GM21786 (cell line): ENCODE measurements at regions not wholly inside any gene's neighbourhood (a gene's known extent, or its start where the extent isn't known, plus 50 kb on each side); places are given as distances from the start of the nearest gene placed in this dataset.
A peak's percentile ranks its signal among the peaks of the same experiment; 100 is the strongest.

Source experiments
- ATAC-seq: cut with Tn5 transposase; IDR thresholded peaks from one replicate; pipeline ENCODE4 v1.9.1; 2021; ENCODE audit not compliant: unreplicated experiment

- ATAC-seq = no peak
Observed at GRCh38 chr6:77979204-77979603, 326.4 kb downstream of the MEI4 start.

- peak; percentile 86 for ATAC-seq
Observed at GRCh38 chr6:77986380-77987034, 333.7 kb downstream of the MEI4 start.

- peak; percentile 30 for ATAC-seq
Observed at GRCh38 chr6:77987035-77987384, 334.2 kb downstream of the MEI4 start.

DNA sequence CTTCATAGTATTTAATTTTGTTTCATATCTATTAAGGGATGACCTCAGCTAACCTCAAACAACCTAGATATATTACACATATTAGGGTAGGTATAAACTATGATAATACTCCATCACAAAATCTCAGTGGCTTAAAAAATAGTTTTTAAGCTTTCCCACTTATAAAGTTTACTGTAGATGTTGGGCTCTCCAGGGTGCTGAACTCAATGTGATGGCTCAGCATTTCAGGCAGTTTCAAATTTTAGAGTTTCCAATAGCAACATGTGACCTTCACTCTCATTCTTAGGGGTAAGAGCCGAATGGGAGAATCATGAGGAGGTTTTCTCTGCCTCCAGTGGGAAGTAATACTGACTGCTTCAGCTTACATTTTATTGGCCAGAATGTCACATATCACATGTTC, 357.3 kb downstream of the MEI4 start:
- ATAC-seq = no peak

DNA sequence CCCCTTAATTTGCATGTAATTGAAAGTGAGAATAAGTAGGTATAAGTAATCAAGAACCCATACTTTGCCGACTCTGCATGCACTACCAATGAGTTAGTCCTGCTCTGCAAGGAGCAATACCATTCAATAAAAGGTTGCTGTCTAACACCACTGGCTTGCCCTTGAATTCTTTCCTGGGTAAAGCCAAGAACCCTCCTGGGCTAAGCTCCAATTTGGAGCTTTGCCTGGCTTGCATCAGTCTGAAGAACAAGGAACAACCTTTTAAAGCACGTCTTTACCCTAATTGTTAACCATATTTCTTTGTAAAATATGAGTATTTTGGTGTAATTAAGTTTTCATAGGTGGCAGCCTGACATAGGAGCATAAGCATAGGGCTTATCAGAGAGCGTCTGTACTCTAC, 367.7 kb downstream of the MEI4 start:
- no peak for ATAC-seq

- no peak for ATAC-seq
Observed at GRCh38 chr6:78025502-78025901, 372.7 kb downstream of the MEI4 start.

DNA sequence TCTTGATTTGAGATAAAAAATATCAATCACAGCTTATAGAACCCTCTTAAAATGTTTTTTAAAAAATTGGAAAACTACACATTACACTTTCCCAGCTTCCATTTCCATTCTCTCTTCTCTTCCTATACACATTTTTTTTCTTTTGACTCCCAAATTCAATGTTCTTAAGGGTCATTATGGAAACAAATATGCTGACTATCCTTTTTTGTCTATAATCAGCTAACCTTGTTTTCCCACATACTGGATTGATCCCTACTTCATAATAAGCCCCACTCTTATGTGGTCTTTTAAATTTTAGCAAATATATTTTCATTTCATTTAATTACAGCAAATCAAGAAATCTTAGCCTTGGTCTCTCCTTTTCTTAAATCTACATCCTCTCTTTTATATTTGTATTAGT, 378.4 kb downstream of the MEI4 start:
- no peak for ATAC-seq

DNA sequence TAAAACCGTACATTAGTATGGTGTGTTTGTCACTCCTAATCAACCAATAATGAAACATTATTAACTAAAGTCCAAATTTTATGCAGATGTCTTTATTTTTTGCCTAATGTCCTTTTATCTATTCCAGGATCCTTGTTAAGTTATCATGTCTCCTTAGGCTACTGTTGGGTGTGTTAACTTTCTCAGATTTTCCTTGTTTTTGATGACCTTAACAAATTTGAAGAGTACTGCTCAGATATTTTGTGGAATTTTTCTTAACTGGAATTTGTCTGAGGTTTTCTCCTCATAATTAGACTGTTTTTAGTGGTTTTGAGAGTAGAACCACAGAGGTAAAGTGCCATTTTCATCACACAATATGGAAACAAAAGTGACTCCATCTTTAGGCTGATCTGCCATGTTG, 406.3 kb downstream of the MEI4 start:
- no peak for ATAC-seq

GRCh38 chr6:78062993-78063392, 410.2 kb downstream of the MEI4 start:
- no peak for ATAC-seq

DNA sequence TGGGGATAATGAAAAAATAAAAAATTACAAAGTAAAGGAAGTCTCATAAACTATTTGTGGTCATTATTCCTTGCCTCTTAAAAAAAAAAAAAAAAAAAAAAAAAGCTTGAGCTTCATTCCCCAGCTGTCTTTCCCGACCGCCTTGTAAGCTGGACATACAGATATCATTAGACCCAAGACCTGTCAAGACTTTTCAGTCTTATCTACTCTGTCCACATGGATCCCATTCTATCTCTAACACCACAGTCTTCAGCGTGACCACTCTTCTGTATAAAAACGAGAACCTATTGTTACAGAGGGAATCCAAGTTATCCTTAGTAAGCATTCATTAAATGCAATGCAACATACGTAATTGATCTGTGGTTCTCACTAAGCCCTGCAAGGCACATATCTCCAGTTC, 423.5 kb downstream of the MEI4 start:
- ATAC-seq = no peak

GRCh38 chr6:78089531-78089930, 436.7 kb downstream of the MEI4 start:
- no peak for ATAC-seq

GRCh38 chr6:78093906-78094305, 441.1 kb downstream of the MEI4 start:
- ATAC-seq = no peak

DNA sequence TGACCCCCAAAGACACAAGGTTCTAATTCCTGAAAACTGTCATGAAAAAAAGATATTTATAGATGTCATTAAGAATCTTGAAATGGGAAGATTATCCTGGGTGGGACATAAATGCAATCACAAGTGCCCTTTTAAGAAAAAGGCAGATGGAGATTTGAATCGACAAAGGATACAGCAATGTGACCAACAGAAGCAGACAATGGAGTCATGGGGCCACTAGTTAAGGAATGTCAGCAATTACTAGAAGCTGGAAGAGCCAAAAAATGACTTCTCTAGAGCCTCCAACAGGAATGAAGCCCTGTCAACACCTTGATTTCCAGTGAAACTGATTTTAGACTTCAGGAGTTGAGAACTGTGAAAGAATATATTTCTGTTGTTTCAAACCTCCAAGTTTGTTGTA, 448.5 kb downstream of the MEI4 start:
- ATAC-seq = no peak

- ATAC-seq = no peak
Observed at GRCh38 chr6:78110641-78111040, 457.8 kb downstream of the MEI4 start.

GRCh38 chr6:78117966-78118365, 465.1 kb downstream of the MEI4 start:
- no peak for ATAC-seq

GRCh38 chr6:78131521-78131920, 478.7 kb downstream of the MEI4 start:
- ATAC-seq = no peak

- ATAC-seq = no peak
Observed at GRCh38 chr6:78132671-78133410, 480.0 kb downstream of the MEI4 start.

DNA sequence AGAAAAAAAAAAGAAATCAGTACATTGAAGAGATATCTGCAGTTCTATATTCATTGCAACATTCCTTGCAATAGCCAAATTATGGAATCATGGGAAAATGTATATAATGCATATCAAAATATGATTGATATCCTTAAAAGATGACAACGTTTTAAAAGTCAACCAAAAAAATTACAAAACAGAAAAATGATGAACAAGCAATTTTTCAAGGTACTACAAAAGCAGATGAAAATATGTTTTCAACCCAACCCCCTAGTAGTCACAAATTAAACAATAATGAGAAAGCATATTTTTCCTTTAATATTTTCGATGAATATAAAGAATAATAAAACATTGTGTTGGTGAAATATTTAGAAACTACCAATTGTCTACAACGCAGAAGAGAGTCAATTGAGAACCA, 497.6 kb downstream of the MEI4 start:
- no peak for ATAC-seq

DNA sequence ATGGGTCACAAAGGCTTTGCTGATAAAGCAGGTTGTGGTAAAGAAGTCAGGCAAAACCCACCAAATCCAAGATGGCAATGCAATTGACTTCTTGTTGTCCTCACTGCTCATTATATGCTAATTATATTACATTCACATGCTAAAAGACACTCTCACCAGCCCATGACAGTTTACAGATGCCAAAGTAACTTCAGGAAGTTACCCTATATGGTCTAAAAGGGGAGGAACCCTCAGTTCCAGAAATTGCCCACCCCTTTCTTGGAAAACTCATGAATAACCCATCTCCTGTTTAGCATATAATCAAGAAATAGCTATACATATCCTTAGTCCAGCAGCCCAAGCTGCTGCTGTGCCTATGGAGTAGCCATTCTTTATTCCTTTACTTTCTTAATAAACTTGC, 501.1 kb downstream of the MEI4 start:
- no peak for ATAC-seq

- ATAC-seq = no peak
Observed at GRCh38 chr6:78157606-78158005, 504.8 kb downstream of the MEI4 start.

- no peak for ATAC-seq
Observed at GRCh38 chr6:78188891-78189290, 536.1 kb downstream of the MEI4 start.

DNA sequence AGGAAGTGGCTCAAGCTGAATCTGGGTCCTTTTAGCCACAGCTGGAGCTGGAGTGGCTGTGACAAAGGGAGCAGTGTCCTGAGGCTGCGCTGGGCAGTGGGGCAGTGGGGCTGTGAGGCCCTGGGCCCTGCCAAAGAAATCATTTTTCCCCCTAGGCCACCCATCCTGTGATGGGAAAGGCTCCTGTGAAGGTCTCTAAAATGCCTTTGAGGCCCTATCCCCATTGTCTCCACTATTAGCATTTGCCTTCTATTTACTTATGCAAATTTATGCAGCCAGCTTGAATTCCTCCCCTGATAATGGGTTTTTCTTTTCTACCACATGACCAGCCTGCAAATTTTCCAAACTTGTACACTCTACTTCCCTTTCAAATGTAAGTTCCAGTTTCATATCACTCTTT, 539.2 kb downstream of the MEI4 start:
- no peak for ATAC-seq

GRCh38 chr6:78199044-78199443, 546.2 kb downstream of the MEI4 start:
- ATAC-seq = no peak
